HT-29 (cell line): ENCODE measurements at regions not wholly inside any gene's neighbourhood (a gene's known extent, or its start where the extent isn't known, plus 50 kb on each side); places are given as distances from the start of the nearest gene placed in this dataset.

Experiments used
- DNase-seq: peaks from one replicate; pipeline ENCODE4 v3.0.0-alpha.2; 2015; ENCODE audit warnings: low spot score

- no peak for DNase-seq
Measured at GRCh38 chr9:109549386-109549785, 51.3 kb upstream of the PTPN3 start.

DNA sequence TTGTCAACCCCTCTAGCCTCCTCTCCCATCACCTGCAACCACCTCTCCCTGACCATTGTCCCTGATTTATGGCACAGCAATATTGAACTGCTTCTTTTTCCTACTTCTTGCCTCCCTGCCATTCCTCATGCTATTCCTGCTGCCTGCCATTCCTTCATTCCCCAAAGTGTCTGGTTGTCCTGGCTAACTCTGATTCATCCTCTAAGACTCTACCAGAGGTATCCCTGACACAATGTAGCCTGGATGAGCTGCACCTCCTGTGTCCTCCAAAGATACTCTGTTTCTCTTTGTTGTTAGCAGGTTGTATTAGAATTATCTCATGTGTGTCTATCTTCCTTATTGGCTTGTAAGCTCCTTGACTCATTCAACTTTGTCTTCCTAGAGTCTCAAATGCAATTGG is 53.5 kb upstream of the PTPN3 start:
- DNase-seq: no peak

GRCh38 chr9:109555215-109555614 is 57.1 kb upstream of the PTPN3 start:
- no peak for DNase-seq

- DNase-seq: no peak
Measured at GRCh38 chr9:109556061-109556460, 58.0 kb upstream of the PTPN3 start.

DNA sequence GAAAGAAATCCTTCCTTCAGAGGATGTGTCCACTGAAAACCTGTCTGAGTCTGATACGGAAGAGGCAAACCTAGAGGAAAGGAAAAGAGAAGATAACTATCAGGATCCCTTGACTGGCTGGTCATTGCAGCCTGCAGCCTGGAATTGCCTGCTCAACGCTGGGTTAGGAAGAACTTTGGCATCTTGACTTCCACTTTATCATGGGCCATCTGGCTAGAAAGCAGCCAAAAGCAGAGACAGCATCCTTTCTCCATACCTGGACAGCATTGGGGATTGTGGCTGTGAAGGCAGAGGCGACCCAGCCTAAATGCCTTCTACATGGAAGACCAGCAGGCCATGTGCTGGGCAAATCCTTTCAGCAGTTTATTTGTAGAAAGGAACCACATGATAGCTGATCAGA is 58.7 kb upstream of the PTPN3 start:
- no peak for DNase-seq

- no peak for DNase-seq
Measured at GRCh38 chr9:109557481-109557880, 59.4 kb upstream of the PTPN3 start.

- no peak for DNase-seq
Measured at GRCh38 chr9:109558718-109559151, 60.6 kb upstream of the PTPN3 start.

- peak; percentile 29 for DNase-seq
Measured at GRCh38 chr9:109560470-109561132, 62.5 kb upstream of the PTPN3 start.

DNA sequence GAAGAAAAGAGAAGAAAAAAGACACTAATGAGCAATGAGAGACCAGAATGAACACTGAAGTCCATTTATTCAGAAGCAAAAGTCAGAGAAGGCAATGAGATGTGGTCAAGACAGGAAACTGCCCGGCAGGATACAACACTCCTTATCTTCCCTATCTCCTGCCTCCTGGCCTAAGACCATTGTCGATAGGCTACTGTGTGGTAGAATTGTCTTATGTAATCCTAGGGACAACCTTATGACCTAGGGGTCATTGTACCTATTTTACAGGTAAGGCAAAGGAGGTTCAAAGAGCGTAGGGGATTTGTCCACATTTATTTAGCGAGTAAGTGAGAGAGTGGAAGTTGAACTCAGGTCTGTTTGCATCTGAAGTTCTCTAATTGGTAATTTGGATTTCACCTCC is 63.0 kb upstream of the PTPN3 start:
- no peak for DNase-seq

GRCh38 chr9:109568089-109568488 is 70.0 kb upstream of the PTPN3 start:
- DNase-seq: no peak

GRCh38 chr9:109568568-109569210 is 70.6 kb upstream of the PTPN3 start:
- no peak for DNase-seq

DNA sequence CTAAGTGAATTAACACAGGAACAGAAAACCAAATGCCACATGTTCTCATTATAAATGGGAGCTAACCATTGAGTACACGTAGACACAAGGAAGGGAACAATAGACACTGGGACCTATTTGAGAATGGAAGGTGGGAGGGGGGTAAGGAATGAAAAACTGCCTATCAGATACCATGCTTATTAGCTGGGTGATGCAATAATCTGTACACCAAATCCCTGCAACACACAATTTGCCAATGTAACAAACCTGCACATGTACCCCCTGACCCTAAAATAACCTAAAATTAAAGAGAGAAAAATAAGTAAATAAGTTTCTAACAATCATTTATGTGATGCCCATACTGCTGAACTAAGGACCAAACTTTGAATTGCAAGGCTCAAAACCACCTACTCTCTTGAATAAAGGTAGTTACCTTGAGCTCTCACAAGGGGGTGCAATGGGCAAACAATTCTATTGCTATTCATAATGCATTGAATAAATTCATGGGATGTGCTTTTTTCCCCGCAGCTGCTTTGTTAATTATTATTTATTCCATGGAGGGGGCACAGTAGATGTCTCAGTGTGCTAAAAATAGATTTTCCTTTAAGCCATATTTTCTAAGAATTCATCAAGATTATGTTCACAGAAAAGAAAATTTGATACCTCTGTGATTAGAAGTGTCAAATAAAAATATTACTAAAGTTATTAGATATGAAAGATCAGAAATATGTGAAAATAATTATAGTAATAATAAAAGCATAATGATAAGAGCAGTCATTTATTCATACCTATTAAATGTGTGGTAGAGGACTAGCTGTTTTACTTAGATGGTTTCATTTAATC is 76.2 kb upstream of the PTPN3 start:
- DNase-seq: peak; percentile 72

DNA sequence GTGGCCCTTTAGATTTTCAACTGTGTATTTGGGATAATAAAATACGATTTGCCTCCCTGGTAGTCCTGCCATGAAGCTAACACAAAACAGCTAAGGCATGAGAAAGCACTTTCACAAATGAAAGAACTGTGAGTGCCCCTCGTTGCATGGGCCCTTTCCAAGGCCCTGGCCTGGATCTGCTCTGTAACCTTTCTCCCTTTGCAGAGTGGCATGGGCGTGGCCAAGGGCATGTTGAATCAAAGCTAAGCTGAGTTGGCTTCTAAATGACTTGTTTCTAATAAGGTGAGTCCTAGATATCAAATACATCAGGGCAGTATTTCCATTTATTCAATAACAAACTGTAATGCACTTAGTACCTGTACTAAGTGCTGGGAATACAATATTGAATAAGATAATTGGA is 78.7 kb upstream of the PTPN3 start:
- DNase-seq: no peak

DNA sequence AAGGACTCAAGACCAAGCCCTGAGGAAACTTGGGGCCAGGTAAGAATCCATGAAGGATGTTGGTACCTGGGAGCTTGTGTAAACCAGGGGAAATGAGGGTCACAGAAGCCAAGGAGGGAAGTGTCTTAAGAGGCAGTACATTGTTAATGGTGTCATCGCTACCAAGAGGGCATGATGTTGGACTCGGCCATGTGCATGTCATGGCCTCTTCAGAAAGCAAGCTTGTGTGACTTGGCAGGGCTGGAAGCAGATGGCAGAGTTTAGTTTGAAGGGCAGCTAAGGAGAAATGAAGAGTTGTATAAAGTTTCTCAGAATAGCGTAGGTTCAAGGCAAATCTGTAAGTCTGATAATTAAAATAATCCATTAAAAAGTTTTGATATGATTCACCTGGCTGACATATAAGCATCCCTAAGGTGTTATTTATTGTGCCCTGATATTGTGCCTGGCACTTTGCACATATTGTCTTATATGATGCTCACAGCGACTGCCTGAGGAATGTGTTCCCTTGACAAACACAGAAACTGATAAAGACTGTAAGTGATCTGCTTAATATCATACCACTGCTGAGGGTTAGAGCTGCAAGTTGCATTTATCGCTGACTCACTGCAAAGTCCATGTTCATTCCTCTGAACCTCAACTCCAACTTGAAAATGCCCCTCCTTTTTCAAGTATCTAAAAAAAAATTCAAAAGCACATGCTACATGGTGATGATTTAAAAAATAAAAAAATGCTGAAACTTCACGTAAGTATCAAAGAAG is 81.3 kb upstream of the PTPN3 start:
- DNase-seq: no peak

DNA sequence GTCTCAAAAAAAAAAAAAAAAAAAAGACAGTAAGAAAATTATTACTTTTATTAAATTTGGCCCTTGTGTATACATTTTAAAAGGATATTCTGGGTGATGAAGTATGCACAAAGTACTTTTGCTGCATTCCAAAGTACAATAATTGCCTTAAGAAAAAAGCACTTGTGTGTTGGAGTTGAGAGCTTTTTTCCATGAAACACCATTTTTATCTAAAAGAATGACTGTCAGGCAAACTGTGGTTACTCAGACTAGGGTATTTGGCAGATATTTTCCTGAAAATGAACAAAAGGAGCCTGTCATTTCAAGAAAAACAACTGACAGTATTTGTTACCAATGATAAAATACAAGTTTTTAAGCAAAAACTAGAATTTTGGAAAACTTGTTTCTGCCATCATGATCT is 84.3 kb upstream of the PTPN3 start:
- DNase-seq: no peak

- no peak for DNase-seq
Measured at GRCh38 chr9:109584205-109584604, 86.1 kb upstream of the PTPN3 start.

GRCh38 chr9:109585796-109586195 is 87.7 kb upstream of the PTPN3 start:
- no peak for DNase-seq

GRCh38 chr9:109586993-109587392 is 88.9 kb upstream of the PTPN3 start:
- DNase-seq: no peak

DNA sequence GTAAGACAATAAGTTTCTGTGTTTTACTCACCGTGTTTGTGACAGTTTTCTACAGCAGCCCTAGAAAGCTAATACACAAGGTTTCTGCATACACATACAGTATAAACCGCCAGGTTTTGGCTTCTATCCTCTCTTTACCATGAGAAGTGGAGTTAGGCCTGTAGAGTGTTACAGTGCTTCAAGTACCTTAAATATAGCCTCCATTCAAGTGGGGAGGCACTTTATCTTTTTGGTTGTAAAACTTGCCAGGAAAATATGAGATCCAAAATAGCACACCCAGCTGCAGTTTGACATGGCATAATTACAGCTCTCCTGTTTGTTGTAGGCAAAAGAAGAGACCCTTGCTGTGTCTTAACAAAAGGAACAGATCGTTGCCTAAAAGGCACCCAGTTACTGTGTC is 90.3 kb upstream of the PTPN3 start:
- no peak for DNase-seq

- no peak for DNase-seq
Measured at GRCh38 chr9:109590966-109591365, 92.9 kb upstream of the PTPN3 start.

- DNase-seq: no peak
Measured at GRCh38 chr9:109591691-109592090, 93.6 kb upstream of the PTPN3 start.

DNA sequence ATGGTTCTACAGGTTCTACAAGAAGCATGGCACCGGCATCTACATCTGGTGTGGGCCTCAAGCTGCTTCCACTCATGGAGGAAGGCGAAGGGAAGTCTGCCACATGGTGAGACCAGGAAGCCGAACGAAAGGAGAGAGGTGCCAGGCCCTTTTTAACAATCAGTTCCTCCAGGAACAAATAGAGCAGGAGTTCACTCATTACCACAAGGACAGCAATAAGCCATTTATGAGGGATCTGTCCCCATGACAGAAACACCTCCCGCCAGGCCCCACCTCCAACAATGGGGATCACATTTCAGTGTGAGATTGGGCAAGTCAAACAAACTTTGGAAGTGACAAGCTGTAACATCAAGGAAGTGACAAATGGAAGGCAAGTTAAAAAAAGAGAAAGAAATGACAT is 95.5 kb upstream of the PTPN3 start:
- no peak for DNase-seq
